Stomach (tissue), 8 donors: ENCODE measurements at regions not wholly inside any gene's neighbourhood (a gene's known extent, or its start where the extent isn't known, plus 50 kb on each side); places are given as distances from the start of the nearest gene placed in this dataset.
"Not testable (repeated sequence)": the region's sequence is repeated elsewhere in the genome, so short reads cannot be mapped to it uniquely, and the experiment has no call there.

Experiments
- DNase-seq, 2 donors: peaks; one replicate each; pipeline versions ENCODE4 v3.0.0 to v3.0.0-alpha.2; 2013 to 2019
- H3K27ac ChIP-seq, 5 donors: fragments of 200-600 bp in 4 of 5; sonication (generic) in 4 of 5; one replicate each; pipeline ENCODE4 v1.5.1; 2013 to 2019; ENCODE audit warnings: mild to moderate bottlenecking in 1 of 5, moderate library complexity in 1 of 5
- H3K27me3 ChIP-seq, 3 donors: fragments of 200-600 bp; sonication (generic); one replicate each; pipeline ENCODE4 v1.5.1; 2017 to 2019; ENCODE audit warnings: mixed run types in 1 of 3
- H3K36me3 ChIP-seq, 4 donors: fragments of 200-600 bp; sonication (generic); 1 replicate in 3 of 4; 2 replicates in 1 of 4; pipeline ENCODE4 v1.5.1; 2016 to 2019
- H3K4me1 ChIP-seq, 4 donors: fragments of 200-600 bp; sonication (generic); one replicate each; pipeline ENCODE4 v1.5.1; 2016 to 2019
- H3K4me3 ChIP-seq, 4 donors: fragments of 200-600 bp; sonication (generic) in 3 of 4; one replicate each; pipeline ENCODE4 v1.5.1; 2016 to 2019; ENCODE audit warnings: mild to moderate bottlenecking in 1 of 4
- H3K9me3 ChIP-seq, 4 donors: fragments of 200-600 bp; sonication (generic); one replicate each; pipeline ENCODE4 v1.5.1; 2016 to 2019
- EP300 ChIP-seq: sonication (generic); formaldehyde crosslinking; IDR thresholded peaks from one replicate; pipeline ENCODE4 v1.6.1; 2017; ENCODE audit warnings: antibody characterized with exemption
- POLR2A ChIP-seq, 4 donors: fragments of 450-650 bp; IDR thresholded peaks; one replicate each; pipeline ENCODE4 v1.6.1; 2016; ENCODE audit warnings: antibody characterized with exemption in 4 of 4, control low read depth in 2 of 4, mild to moderate bottlenecking in 1 of 4, moderate library complexity in 1 of 4
- POLR2AphosphoS5 ChIP-seq, 3 donors: sonication (generic); formaldehyde crosslinking; IDR thresholded peaks; one replicate each; pipeline ENCODE4 v1.6.1; 2016; ENCODE audit warnings: antibody characterized with exemption in 3 of 3
- WGBS, 5 donors: extraction: QIAGEN DNeasy Blood & Tissue Kit in 3 of 5; methylation state at CpG; one replicate each; pipeline versions ENCODE4 v1.1.5 to v1.1.7; 2013 to 2018; 5-methylcytosine and 5-hydroxymethylcytosine counted together
- intact Hi-C: fragments of 100-400 bp; cut with DNase I; formaldehyde crosslinking; loops from one replicate; pipeline ENCODE4 v1.15.1; 2023; ENCODE audit warnings: low total_unique reads
- TF ChIP-seq, protein P1 (sequence below), 7 experiments: fragments of 450-650 bp in 4 of 7; fragments of 200-600 bp in 3 of 7; sonication (generic) in 3 of 7; IDR thresholded peaks; one replicate each; pipeline ENCODE4 v1.5.1; 2016 to 2019; ENCODE audit warnings: antibody characterized with exemption in 7 of 7, control low read depth in 2 of 7, mild to moderate bottlenecking in 1 of 7
- donor health status: healthy with polysubstance abuse.
- donor health status: Bipolar disorder and iron deficiency.
- donor health status: healthy.

DNA sequence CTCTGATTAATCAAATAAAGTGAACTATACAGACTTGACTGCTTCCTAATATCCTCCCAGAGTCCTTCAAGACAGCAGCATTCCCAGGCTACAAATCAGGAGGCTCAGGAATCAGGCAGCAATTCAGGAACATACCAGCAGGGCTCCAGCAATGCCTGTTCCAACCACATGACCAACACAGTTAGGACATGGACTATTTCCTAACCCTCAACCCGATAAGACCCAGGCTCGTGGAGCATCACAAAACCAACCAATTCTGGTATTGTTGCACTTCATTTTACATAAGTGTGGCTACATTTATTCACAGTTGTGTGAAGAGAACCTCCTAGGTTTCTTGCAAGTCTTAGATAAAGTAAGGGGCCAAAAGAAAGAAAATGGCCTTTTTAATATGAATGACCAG, 546.2 kb upstream of the ADGRL2 start:
- no peak overlapping the region for H3K27ac ChIP-seq
- intact Hi-C loops = no loop called here
- 78 to 93% (median 87%) methylated on average over 2 of the region's 2 CpGs for WGBS, 5 donors

DNA sequence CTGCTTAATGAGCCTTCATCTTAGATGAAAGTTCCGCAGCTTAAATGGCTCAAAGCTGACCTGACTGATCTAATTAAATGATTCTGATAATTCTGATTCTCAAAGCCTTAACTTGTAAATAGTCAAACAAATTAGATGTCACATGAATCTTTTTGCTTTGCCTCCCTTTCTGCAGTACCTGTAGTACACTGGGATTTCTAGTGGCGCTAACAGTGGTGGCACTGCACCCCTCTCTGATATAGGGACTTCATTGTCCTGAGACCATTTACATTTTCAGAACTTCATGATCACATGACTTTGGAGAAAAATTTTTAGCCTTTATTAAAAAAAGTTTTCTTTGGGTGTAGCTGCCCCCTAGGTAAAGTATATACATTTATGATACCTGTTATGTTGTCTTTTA, 546.7 kb upstream of the ADGRL2 start:
- intact Hi-C loops = no loop called here
- H3K9me3 ChIP-seq = no peaks in the 10 kb centered on the region
- no peaks in the 10 kb centered on the region for H3K27me3 ChIP-seq
- H3K4me1 ChIP-seq = no peaks in the 10 kb centered on the region
- no peak overlapping the region for H3K27ac ChIP-seq
- 91 to 95% (median 94%) methylated on average over 2 of the region's 2 CpGs for WGBS, 5 donors
- TF ChIP-seq EP300 = no peak
- TF ChIP-seq POLR2A (IDR thresholded peaks at IDR 0.05) = no peak
- TF ChIP-seq POLR2AphosphoS5 (IDR thresholded peaks at IDR 0.05) = no peak
- TF ChIP-seq, protein P1, sequence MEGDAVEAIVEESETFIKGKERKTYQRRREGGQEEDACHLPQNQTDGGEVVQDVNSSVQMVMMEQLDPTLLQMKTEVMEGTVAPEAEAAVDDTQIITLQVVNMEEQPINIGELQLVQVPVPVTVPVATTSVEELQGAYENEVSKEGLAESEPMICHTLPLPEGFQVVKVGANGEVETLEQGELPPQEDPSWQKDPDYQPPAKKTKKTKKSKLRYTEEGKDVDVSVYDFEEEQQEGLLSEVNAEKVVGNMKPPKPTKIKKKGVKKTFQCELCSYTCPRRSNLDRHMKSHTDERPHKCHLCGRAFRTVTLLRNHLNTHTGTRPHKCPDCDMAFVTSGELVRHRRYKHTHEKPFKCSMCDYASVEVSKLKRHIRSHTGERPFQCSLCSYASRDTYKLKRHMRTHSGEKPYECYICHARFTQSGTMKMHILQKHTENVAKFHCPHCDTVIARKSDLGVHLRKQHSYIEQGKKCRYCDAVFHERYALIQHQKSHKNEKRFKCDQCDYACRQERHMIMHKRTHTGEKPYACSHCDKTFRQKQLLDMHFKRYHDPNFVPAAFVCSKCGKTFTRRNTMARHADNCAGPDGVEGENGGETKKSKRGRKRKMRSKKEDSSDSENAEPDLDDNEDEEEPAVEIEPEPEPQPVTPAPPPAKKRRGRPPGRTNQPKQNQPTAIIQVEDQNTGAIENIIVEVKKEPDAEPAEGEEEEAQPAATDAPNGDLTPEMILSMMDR (IDR thresholded peaks at IDR 0.05) = no peak
- H3K36me3 ChIP-seq = no peaks in the 10 kb centered on the region
- no peak overlapping the region for H3K4me3 ChIP-seq
- no peak for DNase-seq

More for the DNA sequence above, 546.2 kb upstream of the ADGRL2 start:
- no peaks in the 10 kb centered on the region for H3K36me3 ChIP-seq
- H3K4me1 ChIP-seq = no peaks in the 10 kb centered on the region
- H3K4me3 ChIP-seq = no peak overlapping the region
- no peaks in the 10 kb centered on the region for H3K9me3 ChIP-seq
- no peaks in the 10 kb centered on the region for H3K27me3 ChIP-seq
- no peak for TF ChIP-seq POLR2AphosphoS5 (IDR thresholded peaks at IDR 0.05)
- TF ChIP-seq, protein P1 (IDR thresholded peaks at IDR 0.05) = peak in 1 of 7 experiments; percentile 6
- no peak for DNase-seq

DNA sequence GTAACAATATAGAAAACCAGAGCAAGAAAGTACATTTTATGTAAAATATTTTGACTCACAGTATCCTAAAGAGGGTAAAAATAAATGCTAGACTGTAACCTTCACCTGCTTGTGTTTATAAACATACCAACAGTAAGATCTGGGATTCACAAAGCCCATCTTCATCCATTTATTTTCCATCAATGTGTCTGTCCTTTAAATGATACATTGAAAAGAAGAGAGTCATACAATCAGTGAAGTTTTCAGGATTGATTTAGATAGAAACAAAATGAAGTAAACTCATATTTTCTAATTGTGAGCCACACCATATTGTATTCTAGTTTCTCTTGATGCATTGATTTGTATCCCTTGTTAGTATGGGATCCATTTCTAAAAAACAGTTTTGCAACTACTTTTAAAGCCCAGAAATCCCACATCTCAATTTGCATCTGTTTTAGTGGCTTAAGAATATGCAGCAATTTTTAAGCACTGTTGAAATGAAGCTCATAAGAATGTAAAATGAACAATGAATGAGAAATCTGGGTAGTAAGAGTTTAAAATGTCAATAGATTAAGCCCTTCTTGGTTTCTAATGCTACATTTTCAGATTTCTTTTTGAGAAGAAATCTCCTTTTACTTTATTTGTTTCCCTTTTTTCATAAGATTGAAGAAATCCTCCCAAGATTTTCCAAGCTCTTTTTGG, 548.1 kb upstream of the ADGRL2 start:
- H3K27ac ChIP-seq = no peak overlapping the region
- TF ChIP-seq, protein P1 (IDR thresholded peaks at IDR 0.05) = no peak
- TF ChIP-seq EP300 = no peak
- no peak for TF ChIP-seq POLR2AphosphoS5 (IDR thresholded peaks at IDR 0.05)
- TF ChIP-seq POLR2A (IDR thresholded peaks at IDR 0.05) = no peak
- DNase-seq = no peak
- H3K27me3 ChIP-seq = no peaks in the 10 kb centered on the region
- no peak overlapping the region for H3K4me3 ChIP-seq
- intact Hi-C loops = no loop called here
- H3K9me3 ChIP-seq = no peaks in the 10 kb centered on the region
- H3K36me3 ChIP-seq = no peaks in the 10 kb centered on the region
- no peaks in the 10 kb centered on the region for H3K4me1 ChIP-seq

DNA sequence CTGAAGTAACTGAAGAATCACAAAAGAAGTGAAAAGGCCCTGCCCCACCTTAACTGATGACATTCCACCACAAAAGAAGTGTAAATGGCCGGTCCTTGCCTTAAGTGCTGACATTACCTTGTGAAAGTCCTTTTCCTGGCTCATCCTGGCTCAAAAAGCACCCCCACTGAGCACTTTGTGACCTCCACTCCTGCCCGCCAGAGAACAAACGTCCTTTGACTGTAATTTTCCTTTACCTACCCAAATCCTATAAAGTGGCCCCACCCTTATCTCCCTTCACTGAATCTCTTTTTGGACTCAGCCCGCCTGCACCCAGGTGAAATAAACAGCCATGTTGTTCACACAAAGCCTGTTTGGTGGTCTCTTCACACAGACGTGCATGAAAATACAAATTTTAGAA, 549.9 kb upstream of the ADGRL2 start:
- 79 to 89% (median 86%) methylated on average over 4 to 5 of the region's 5 CpGs for WGBS, 5 donors
- H3K4me1 ChIP-seq, H3K27ac ChIP-seq, DNase-seq, intact Hi-C loops, H3K36me3 ChIP-seq, H3K9me3 ChIP-seq, H3K4me3 ChIP-seq, H3K27me3 ChIP-seq: not testable (repeated sequence)

DNA sequence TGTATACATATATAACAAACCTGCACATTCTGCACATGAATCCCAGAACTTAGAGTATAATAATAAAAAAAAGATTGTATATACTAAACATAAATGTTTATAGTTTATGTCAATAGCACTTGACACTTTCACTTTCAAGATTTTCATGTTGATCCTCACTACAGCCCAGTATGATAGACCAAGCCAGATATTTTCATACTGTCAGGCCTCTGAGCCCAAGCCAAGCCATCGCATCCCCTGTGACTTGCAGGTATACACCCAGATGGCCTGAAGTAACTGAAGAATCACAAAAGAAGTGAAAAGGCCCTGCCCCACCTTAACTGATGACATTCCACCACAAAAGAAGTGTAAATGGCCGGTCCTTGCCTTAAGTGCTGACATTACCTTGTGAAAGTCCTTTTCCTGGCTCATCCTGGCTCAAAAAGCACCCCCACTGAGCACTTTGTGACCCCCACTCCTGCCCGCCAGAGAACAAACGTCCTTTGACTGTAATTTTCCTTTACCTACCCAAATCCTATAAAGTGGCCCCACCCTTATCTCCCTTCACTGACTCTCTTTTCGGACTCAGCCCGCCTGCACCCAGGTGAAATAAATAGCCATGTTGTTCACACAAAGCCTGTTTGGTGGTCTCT, 555.5 kb upstream of the ADGRL2 start:
- H3K4me1 ChIP-seq, H3K36me3 ChIP-seq, H3K27me3 ChIP-seq, H3K27ac ChIP-seq, intact Hi-C loops, DNase-seq, H3K9me3 ChIP-seq, H3K4me3 ChIP-seq: not testable (repeated sequence)
- WGBS, 5 donors = 77 to 94% (median 83%) methylated on average over 5 to 6 of the region's 6 CpGs

DNA sequence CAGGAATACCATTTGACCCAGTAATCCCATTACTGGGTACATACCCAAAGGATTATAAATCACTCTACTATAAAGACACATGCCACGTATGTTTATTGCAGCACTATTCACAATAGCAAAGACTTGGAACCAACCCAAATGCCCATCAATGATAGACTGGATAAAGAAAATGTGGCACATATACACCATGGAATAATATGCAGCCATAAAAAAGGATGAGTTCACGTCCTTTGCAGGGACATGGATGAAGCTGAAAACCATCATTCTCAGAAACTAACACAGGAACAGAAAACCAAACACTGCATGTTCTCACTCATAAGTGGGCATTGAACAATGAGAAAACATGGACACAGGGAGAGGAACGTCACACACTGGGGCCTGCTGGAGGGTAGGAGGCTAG, 556.1 kb upstream of the ADGRL2 start:
- WGBS, 5 donors = 81 to 94% (median 86%) methylated on average over 3 of the region's 3 CpGs

More for the DNA sequence above, 556.1 kb upstream of the ADGRL2 start:
- H3K27me3 ChIP-seq, H3K27ac ChIP-seq, H3K4me1 ChIP-seq, DNase-seq, H3K36me3 ChIP-seq, H3K4me3 ChIP-seq, intact Hi-C loops, H3K9me3 ChIP-seq: not testable (repeated sequence)
